HEK293 (cell line): ENCODE measurements at regions not wholly inside any gene's neighbourhood (a gene's known extent, or its start where the extent isn't known, plus 50 kb on each side); places are given as distances from the start of the nearest gene placed in this dataset.

ENCODE experiments used
- MZF1 ChIP-seq: fragments of 450-650 bp; formaldehyde crosslinking; IDR thresholded peaks from 2 replicates; pipeline ENCODE4 v1.5.1; 2017; ENCODE audit warnings: missing biosample characterization, missing genetic modification characterization, borderline replicate concordance
- ZBTB7A ChIP-seq: fragments of 450-650 bp; formaldehyde crosslinking; IDR thresholded peaks from 2 replicates; pipeline ENCODE4 v1.5.1; 2016; ENCODE audit warnings: low read depth, missing biosample characterization, missing genetic modification characterization
- ZNF426 ChIP-seq: fragments of 450-650 bp; formaldehyde crosslinking; IDR thresholded peaks from 2 replicates; pipeline ENCODE4 v1.5.1; 2017; ENCODE audit warnings: missing biosample characterization, missing genetic modification characterization, mild to moderate bottlenecking, inconsistent platforms, moderate library complexity
- ZNF600 ChIP-seq: fragments of 450-650 bp; formaldehyde crosslinking; IDR thresholded peaks from 2 replicates; pipeline ENCODE4 v1.5.1; 2016; ENCODE audit warnings: missing biosample characterization, missing genetic modification characterization
- ZNF621 ChIP-seq: fragments of 450-650 bp; formaldehyde crosslinking; IDR thresholded peaks from 2 replicates; pipeline ENCODE4 v1.5.1; 2017; ENCODE audit warnings: missing biosample characterization, missing genetic modification characterization
- ZNF660 ChIP-seq: fragments of 450-650 bp; IDR thresholded peaks from 2 replicates; pipeline ENCODE4 v1.5.1; 2018; ENCODE audit warnings: missing biosample characterization, mild to moderate bottlenecking, missing genetic modification characterization
- ZNF76 ChIP-seq: fragments of 450-650 bp; formaldehyde crosslinking; IDR thresholded peaks from 2 replicates; pipeline ENCODE4; 2016; ENCODE audit warnings: low read depth, missing biosample characterization, missing genetic modification characterization, borderline replicate concordance
- ZNF768 ChIP-seq: fragments of 450-650 bp; formaldehyde crosslinking; IDR thresholded peaks from 2 replicates; pipeline ENCODE4 v1.5.1; 2018; ENCODE audit warnings: missing biosample characterization, mild to moderate bottlenecking, missing genetic modification characterization
- TF ChIP-seq, protein P1 (sequence below): fragments of 450-650 bp; formaldehyde crosslinking; IDR thresholded peaks from 2 replicates; pipeline ENCODE4 v1.5.1; 2016; ENCODE audit warnings: missing biosample characterization, missing genetic modification characterization
- TF ChIP-seq, protein P2 (sequence below): fragments of 450-650 bp; formaldehyde crosslinking; IDR thresholded peaks from 2 replicates; pipeline ENCODE4 v1.5.1; 2016; ENCODE audit warnings: missing biosample characterization, missing genetic modification characterization
- TF ChIP-seq, protein P3 (sequence below): fragments of 450-650 bp; formaldehyde crosslinking; IDR thresholded peaks from 2 replicates; pipeline ENCODE4 v1.5.1; 2017; ENCODE audit warnings: missing biosample characterization, mild to moderate bottlenecking, missing genetic modification characterization, moderate library complexity
- TF ChIP-seq, protein P4 (sequence below): fragments of 450-650 bp; formaldehyde crosslinking; IDR thresholded peaks from 2 replicates; pipeline ENCODE4 v1.5.1; 2017; ENCODE audit warnings: missing biosample characterization, missing genetic modification characterization
- TF ChIP-seq, protein P5 (sequence below): fragments of 450-650 bp; formaldehyde crosslinking; IDR thresholded peaks from 2 replicates; pipeline ENCODE4 v1.5.1; 2016; ENCODE audit warnings: missing biosample characterization, missing genetic modification characterization

DNA sequence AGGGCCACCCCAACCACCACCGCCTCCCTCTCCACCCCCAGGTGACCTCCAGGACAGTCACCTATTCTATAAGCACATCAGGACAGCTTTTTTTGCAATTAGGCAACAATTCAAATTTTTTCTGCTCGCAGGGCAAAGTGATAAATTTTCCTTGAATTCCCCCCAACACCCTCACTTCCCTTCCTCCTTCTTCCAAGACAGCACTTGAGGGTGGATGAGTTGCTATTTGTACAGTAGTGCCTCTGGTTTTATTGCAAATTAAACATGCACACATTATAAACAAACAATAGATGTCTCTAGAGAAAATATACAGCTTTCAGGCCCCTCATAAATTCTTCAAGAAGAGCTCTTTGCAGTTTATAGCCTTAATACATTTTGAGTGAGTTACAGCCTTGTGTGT lies 80.9 kb upstream of the USP47 start:
- TF ChIP-seq ZNF768 (tag by site-specific recombination), result no peak
- TF ChIP-seq, protein P1, sequence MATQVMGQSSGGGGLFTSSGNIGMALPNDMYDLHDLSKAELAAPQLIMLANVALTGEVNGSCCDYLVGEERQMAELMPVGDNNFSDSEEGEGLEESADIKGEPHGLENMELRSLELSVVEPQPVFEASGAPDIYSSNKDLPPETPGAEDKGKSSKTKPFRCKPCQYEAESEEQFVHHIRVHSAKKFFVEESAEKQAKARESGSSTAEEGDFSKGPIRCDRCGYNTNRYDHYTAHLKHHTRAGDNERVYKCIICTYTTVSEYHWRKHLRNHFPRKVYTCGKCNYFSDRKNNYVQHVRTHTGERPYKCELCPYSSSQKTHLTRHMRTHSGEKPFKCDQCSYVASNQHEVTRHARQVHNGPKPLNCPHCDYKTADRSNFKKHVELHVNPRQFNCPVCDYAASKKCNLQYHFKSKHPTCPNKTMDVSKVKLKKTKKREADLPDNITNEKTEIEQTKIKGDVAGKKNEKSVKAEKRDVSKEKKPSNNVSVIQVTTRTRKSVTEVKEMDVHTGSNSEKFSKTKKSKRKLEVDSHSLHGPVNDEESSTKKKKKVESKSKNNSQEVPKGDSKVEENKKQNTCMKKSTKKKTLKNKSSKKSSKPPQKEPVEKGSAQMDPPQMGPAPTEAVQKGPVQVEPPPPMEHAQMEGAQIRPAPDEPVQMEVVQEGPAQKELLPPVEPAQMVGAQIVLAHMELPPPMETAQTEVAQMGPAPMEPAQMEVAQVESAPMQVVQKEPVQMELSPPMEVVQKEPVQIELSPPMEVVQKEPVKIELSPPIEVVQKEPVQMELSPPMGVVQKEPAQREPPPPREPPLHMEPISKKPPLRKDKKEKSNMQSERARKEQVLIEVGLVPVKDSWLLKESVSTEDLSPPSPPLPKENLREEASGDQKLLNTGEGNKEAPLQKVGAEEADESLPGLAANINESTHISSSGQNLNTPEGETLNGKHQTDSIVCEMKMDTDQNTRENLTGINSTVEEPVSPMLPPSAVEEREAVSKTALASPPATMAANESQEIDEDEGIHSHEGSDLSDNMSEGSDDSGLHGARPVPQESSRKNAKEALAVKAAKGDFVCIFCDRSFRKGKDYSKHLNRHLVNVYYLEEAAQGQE, result no peak
- no peak for TF ChIP-seq ZBTB7A (tag by site-specific recombination)
- TF ChIP-seq, protein P2, sequence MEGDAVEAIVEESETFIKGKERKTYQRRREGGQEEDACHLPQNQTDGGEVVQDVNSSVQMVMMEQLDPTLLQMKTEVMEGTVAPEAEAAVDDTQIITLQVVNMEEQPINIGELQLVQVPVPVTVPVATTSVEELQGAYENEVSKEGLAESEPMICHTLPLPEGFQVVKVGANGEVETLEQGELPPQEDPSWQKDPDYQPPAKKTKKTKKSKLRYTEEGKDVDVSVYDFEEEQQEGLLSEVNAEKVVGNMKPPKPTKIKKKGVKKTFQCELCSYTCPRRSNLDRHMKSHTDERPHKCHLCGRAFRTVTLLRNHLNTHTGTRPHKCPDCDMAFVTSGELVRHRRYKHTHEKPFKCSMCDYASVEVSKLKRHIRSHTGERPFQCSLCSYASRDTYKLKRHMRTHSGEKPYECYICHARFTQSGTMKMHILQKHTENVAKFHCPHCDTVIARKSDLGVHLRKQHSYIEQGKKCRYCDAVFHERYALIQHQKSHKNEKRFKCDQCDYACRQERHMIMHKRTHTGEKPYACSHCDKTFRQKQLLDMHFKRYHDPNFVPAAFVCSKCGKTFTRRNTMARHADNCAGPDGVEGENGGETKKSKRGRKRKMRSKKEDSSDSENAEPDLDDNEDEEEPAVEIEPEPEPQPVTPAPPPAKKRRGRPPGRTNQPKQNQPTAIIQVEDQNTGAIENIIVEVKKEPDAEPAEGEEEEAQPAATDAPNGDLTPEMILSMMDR (tag by site-specific recombination), result no peak
- TF ChIP-seq, protein P3, sequence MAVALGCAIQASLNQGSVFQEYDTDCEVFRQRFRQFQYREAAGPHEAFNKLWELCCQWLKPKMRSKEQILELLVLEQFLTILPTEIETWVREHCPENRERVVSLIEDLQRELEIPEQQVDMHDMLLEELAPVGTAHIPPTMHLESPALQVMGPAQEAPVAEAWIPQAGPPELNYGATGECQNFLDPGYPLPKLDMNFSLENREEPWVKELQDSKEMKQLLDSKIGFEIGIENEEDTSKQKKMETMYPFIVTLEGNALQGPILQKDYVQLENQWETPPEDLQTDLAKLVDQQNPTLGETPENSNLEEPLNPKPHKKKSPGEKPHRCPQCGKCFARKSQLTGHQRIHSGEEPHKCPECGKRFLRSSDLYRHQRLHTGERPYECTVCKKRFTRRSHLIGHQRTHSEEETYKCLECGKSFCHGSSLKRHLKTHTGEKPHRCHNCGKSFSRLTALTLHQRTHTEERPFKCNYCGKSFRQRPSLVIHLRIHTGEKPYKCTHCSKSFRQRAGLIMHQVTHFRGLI (tag by site-specific recombination), result no peak
- no peak for TF ChIP-seq ZNF660 (tag by site-specific recombination)
- TF ChIP-seq, protein P4, sequence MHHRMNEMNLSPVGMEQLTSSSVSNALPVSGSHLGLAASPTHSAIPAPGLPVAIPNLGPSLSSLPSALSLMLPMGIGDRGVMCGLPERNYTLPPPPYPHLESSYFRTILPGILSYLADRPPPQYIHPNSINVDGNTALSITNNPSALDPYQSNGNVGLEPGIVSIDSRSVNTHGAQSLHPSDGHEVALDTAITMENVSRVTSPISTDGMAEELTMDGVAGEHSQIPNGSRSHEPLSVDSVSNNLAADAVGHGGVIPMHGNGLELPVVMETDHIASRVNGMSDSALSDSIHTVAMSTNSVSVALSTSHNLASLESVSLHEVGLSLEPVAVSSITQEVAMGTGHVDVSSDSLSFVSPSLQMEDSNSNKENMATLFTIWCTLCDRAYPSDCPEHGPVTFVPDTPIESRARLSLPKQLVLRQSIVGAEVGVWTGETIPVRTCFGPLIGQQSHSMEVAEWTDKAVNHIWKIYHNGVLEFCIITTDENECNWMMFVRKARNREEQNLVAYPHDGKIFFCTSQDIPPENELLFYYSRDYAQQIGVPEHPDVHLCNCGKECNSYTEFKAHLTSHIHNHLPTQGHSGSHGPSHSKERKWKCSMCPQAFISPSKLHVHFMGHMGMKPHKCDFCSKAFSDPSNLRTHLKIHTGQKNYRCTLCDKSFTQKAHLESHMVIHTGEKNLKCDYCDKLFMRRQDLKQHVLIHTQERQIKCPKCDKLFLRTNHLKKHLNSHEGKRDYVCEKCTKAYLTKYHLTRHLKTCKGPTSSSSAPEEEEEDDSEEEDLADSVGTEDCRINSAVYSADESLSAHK (tag by site-specific recombination), result no peak
- no peak for TF ChIP-seq ZNF621 (tag by site-specific recombination)
- no peak for TF ChIP-seq ZNF426 (tag by site-specific recombination)
- no peak for TF ChIP-seq MZF1
- no peak for TF ChIP-seq ZNF76
- TF ChIP-seq ZNF600 (tag by site-specific recombination), result no peak
- TF ChIP-seq, protein P5, sequence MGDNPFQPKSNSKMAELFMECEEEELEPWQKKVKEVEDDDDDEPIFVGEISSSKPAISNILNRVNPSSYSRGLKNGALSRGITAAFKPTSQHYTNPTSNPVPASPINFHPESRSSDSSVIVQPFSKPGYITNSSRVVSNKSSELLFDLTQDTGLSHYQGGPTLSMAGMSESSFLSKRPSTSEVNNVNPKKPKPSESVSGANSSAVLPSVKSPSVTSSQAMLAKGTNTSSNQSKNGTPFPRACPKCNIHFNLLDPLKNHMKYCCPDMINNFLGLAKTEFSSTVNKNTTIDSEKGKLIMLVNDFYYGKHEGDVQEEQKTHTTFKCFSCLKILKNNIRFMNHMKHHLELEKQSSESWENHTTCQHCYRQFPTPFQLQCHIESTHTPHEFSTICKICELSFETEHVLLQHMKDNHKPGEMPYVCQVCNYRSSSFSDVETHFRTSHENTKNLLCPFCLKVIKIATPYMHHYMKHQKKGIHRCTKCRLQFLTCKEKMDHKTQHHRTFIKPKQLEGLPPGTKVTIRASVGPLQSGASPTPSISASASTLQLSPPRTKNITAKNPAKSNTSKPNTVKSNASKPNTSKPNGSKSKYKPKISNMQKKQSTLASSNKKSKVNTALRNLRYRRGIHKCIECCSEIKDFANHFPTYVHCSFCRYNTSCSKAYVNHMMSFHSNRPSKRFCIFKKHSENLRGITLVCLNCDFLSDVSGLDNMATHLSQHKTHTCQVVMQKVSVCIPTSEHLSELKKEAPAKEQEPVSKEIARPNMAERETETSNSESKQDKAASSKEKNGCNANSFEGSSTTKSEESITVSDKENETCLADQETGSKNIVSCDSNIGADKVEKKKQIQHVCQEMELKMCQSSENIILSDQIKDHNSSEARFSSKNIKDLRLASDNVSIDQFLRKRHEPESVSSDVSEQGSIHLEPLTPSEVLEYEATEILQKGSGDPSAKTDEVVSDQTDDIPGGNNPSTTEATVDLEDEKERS (tag by site-specific recombination), result no peak
